Dendritic cell treated with granulocyte-macrophage colony-stimulating factor and Interleukin-4, amounts not matched to agents 40 ng/mL and 50 ng/mL, for 4 days (primary cell): ENCODE measurements at regions not wholly inside any gene's neighbourhood (a gene's known extent, or its start where the extent isn't known, plus 50 kb on each side); places are given as distances from the start of the nearest gene placed in this dataset.

ENCODE experiments used
- H3K27ac Mint-ChIP-seq: one replicate; pipeline ENCODE4 v1.8.0; 2022; ENCODE audit warnings: mild to moderate bottlenecking, mixed read lengths
- H3K27me3 Mint-ChIP-seq: one replicate; pipeline ENCODE4 v1.8.0; 2022; ENCODE audit warnings: mild to moderate bottlenecking, mixed read lengths
- H3K36me3 Mint-ChIP-seq: one replicate; pipeline ENCODE4 v1.8.0; 2022; ENCODE audit warnings: low read depth, mixed read lengths
- H3K4me1 Mint-ChIP-seq: one replicate; pipeline ENCODE4 v1.8.0; 2022; ENCODE audit warnings: low read depth, mixed read lengths
- H3K4me3 Mint-ChIP-seq: one replicate; pipeline ENCODE4 v1.8.0; 2022; ENCODE audit warnings: mild to moderate bottlenecking, moderate library complexity, mixed read lengths
- H3K9me3 Mint-ChIP-seq: one replicate; pipeline ENCODE4 v1.8.0; 2022; ENCODE audit warnings: mixed read lengths
- intact Hi-C: fragments of 100-400 bp; cut with micrococcal nuclease; formaldehyde crosslinking; loops from one replicate; pipeline ENCODE4 v1.15.0; 2022

DNA sequence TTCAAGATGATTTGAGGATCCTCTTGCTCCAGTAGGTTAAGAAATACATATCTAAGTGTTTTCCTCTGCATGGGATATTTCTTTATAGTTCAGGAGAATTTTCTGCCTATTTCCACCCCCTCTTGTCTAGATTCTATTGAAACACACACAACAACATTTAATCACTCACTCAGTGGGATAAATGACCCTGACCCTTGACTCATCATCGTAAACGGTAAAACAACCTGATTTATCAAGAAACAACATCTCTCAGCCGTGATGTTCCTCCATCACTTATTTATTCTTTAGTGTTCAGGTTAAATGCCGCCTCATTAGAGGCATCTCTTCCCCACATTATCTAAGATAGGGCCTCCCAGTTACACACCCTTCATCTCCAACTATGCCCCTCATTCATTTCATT is 208.7 kb upstream of the FMN2 start:
- H3K36me3 Mint-ChIP-seq, result no peaks in the 10 kb centered on the region
- H3K27me3 Mint-ChIP-seq, result no peaks in the 10 kb centered on the region
- no peaks in the 10 kb centered on the region for H3K4me1 Mint-ChIP-seq
- no peak overlapping the region for H3K4me3 Mint-ChIP-seq
- no peak overlapping the region for H3K27ac Mint-ChIP-seq
- H3K9me3 Mint-ChIP-seq, result no peaks in the 10 kb centered on the region
- intact Hi-C loops, result no loop called here

DNA sequence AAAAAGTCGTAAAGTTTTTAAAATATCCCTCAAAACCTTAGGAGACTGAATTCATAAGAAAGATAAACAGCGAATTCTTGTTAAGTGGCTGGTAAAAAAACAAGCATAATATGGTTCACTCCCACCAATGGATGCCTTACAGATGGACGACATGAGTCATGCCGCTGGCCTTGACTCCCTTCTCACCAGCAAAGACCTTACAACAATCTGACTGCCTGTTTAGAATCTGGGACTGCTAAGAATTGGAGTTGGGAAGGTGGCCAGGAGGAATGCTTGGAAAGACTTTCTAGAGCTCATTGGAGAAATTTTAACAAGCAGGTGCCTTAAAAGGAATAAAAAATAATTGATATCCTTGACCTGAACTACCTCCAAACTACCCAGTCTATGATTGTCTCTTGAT is 206.9 kb upstream of the FMN2 start:
- Mint-ChIP-seq H3K9me3 (no peaks in the 10 kb centered on the region), H3K4me3 (no peak overlapping the region), H3K27ac (no peak overlapping the region), H3K4me1 (no peaks in the 10 kb centered on the region), H3K27me3 (no peaks in the 10 kb centered on the region), H3K36me3 (no peaks in the 10 kb centered on the region)
- intact Hi-C loops, result no loop called here

DNA sequence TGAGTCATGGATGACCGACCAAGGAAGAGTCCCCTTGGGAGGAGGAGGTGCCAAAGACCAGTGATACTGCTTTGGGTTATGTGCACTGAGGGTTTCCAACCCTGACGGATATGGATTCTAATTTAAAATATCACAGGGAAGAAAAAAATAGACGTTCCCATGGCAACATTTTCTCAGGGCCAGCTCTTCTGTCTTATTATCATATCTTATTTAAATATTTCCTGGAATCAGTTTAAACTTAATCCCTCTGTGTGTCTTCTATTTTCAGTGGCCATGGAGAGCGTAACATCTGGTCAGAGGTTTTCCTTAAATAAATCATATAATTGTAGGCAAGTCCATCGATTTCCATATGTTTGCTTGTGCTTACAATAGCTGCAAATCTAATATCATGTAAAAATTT is 205.4 kb upstream of the FMN2 start:
- no peak overlapping the region for H3K27ac Mint-ChIP-seq
- H3K9me3 Mint-ChIP-seq, result no peaks in the 10 kb centered on the region
- H3K36me3 Mint-ChIP-seq, result no peaks in the 10 kb centered on the region
- H3K4me3 Mint-ChIP-seq, result no peak overlapping the region
- no peaks in the 10 kb centered on the region for H3K27me3 Mint-ChIP-seq
- intact Hi-C loops, result no loop called here
- H3K4me1 Mint-ChIP-seq, result no peaks in the 10 kb centered on the region

DNA sequence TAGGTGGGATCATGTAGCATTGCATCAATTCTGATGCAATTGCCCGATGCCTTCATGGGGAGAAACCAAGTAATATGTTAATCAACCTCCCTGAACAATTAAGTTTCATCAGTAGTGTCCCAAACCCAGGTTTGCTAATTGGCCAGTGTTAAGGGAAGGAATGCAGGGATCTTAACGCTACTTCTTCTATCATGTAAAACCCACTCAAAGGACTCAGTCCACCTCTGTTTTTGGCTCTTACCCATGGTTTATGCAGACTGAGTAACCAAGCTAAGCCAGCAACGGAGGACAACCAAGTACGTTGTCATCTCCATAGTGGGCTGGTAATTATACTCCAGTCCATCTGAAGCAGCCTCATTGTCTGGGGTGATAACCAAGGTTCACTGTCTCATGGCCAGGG is 203.0 kb upstream of the FMN2 start:
- no peaks in the 10 kb centered on the region for H3K4me1 Mint-ChIP-seq
- no peaks in the 10 kb centered on the region for H3K27me3 Mint-ChIP-seq
- no peak overlapping the region for H3K27ac Mint-ChIP-seq
- no peak overlapping the region for H3K4me3 Mint-ChIP-seq
- no peaks in the 10 kb centered on the region for H3K36me3 Mint-ChIP-seq
- H3K9me3 Mint-ChIP-seq, result no peaks in the 10 kb centered on the region
- intact Hi-C loops, result no loop called here

DNA sequence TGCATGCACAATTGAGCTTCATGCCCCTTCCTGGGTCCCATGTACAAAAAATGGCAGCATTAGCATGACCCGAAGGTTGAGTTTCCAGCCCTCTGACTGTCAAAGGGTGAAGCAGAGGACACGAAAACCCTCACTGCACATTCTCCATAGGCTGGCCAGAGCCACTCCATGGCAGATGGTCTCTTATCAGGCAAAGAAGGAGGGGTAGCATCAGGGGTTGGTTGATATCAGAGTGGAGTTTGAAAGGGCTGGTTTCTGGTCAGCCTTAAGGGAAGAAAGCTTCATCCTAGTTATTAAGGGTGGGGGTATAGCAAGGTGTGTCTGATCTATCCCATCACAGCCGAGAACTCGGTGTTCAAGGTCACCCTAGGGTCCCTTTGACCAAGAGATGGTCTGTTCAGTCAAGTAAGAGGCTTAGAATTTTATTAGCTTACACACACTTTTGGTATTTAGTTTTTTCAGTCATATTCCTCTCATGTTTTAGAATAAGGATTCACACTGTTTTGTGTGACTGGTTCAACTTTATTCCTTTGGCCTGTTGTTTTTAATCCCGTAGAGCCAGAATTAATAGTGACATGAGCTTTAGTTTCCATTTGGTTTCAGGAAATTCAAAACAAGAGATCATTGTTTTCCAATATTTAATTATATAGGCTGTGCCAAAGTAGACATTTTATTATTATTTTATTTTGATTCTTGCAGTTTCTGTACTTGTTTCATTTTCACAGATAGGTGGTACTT is 199.9 kb upstream of the FMN2 start:
- Mint-ChIP-seq H3K36me3 (no peaks in the 10 kb centered on the region), H3K4me1 (no peaks in the 10 kb centered on the region), H3K27ac (no peak overlapping the region), H3K27me3 (no peaks in the 10 kb centered on the region), H3K4me3 (no peak overlapping the region), H3K9me3 (no peaks in the 10 kb centered on the region)
- intact Hi-C loops, result loop anchor here (10.0 kb wide), 1 partner anchor 97 kb away; no protein-coding TSS in a partner anchor

DNA sequence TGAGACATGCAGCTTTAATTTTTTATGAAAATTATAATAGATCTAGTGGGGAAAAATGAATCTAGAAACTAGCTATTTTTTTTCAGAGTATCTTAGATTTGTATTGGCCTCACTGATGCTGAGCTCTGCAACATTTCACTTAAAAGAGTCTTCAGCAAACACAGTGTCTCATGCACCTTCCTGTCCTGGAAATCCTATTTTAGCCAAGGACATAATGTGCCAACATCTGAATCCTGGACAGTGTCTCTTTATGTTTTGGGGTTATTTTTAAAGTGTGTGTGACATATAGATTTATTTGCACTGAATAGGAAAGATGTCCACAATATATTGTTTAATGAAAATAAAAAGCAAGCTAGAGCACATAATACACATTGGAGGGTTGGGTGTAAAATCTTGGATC is 199.1 kb upstream of the FMN2 start:
- H3K27ac Mint-ChIP-seq, result no peak overlapping the region
- H3K4me1 Mint-ChIP-seq, result no peaks in the 10 kb centered on the region
- H3K9me3 Mint-ChIP-seq, result no peaks in the 10 kb centered on the region
- intact Hi-C loops, result loop anchor here (10.0 kb wide), 1 partner anchor 98 kb away; no protein-coding TSS in a partner anchor
- no peak overlapping the region for H3K4me3 Mint-ChIP-seq
- H3K27me3 Mint-ChIP-seq, result no peaks in the 10 kb centered on the region
- H3K36me3 Mint-ChIP-seq, result no peaks in the 10 kb centered on the region

DNA sequence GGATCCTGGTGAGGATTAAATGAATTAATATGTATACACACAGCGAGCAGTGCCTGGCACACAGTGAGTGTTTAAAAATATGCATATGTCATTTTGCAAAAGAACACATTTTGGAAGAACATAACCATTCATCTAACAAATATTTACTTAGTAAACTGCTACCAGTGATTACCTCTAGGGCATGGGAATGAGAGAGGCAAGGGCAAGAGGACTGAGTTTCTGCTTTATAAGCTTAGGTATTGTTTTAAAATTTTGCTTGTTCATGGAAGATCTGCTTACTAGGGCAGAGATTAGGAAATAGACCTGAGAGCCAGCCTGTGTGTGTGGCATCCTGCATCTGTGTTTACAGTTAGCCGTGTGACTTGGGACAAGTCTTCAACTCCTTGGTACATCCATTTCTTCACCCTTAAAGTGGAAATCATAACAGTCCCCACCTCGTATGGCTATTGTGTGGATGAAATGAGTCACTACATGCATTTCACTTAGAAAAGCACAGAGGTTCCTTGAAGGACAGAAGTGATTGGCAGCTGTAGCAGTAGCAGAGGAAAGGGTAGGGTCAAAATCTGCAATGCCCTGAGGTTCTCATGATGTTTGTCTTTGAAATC is 198.5 kb upstream of the FMN2 start:
- intact Hi-C loops, result loop anchor here (10.0 kb wide), 1 partner anchor 98 kb away; no protein-coding TSS in a partner anchor
- Mint-ChIP-seq H3K4me3 (no peak overlapping the region), H3K27me3 (no peaks in the 10 kb centered on the region)

DNA sequence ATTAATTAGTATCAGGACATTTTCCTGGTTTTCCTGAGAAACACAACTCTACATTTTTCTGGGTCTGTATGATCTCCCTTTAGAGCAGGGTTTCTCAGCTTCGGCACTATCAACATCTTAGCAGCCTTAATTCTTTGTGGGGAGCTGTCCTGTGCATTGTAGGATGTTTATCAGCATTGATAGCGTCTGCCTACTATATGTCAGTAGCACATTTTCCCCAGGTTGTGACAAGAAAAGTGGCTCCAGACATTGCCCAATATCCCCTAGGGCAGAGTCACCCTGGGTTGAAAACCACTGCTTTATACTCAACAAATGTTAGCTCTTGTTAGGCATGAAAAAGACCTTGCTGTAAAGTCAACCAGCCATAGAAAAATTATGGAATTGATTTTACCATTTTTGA is 195.1 kb upstream of the FMN2 start:
- Mint-ChIP-seq H3K4me1 (peaks cover 6% of the 10 kb centered on the region), H3K4me3 (no peak overlapping the region)
- intact Hi-C loops, result loop anchor here (5.0 to 10.0 kb wide), 2 partner anchors 102 to 1644 kb away; no protein-coding TSS in a partner anchor

More for the DNA sequence above, 198.5 kb upstream of the FMN2 start:
- Mint-ChIP-seq H3K27ac (no peak overlapping the region), H3K9me3 (no peaks in the 10 kb centered on the region), H3K4me1 (peaks cover 5% of the 10 kb centered on the region), H3K36me3 (no peaks in the 10 kb centered on the region)

DNA sequence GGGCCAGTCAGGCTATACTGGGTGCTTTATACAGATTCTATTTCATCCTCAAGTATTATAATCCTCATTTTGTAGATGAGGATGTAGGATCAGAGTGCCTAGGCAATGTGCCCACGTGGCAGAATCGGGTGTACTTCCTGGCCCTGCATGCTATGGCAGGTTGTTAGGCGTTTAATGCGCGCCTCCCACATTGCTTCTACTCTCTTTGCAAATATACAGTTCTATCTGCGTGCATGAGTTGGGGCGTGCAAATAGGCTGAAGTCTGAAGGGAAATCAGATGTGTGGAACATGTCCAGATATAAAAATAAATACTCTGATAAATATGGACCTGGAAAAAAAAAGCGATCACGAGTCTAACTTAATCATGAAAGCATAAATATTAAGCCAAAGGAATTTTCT is 194.7 kb upstream of the FMN2 start:
- Mint-ChIP-seq H3K36me3 (no peaks in the 10 kb centered on the region), H3K4me3 (no peak overlapping the region), H3K27me3 (no peaks in the 10 kb centered on the region), H3K9me3 (no peaks in the 10 kb centered on the region), H3K4me1 (peaks cover 6% of the 10 kb centered on the region), H3K27ac (no peak overlapping the region)
- intact Hi-C loops, result loop anchor here (5.0 to 10.0 kb wide), 2 partner anchors 102 to 1645 kb away; no protein-coding TSS in a partner anchor

More for the DNA sequence above, 195.1 kb upstream of the FMN2 start:
- no peak overlapping the region for H3K27ac Mint-ChIP-seq
- H3K27me3 Mint-ChIP-seq, result no peaks in the 10 kb centered on the region
- no peaks in the 10 kb centered on the region for H3K36me3 Mint-ChIP-seq
- H3K9me3 Mint-ChIP-seq, result no peaks in the 10 kb centered on the region

DNA sequence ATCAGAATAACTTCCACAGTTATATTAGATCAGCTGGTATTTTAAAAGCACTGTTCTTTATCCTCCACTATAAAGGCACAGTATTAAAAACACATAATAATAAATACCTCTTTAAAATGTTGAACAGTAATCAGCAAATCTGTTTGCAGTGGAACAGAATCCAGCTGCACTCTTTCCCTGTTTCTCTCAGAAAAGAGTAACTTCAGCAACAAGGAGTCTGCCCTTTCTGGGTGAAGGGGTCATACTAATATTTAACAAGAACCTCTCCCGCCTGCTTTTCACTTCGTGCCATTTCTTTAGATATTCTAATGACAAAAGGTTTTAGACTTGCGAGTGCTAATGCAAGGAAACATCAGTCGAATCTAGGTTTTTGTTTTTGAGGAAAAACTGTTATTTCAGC is 194.2 kb upstream of the FMN2 start:
- intact Hi-C loops, result loop anchor here (5.0 to 10.0 kb wide), 2 partner anchors 103 to 1645 kb away; no protein-coding TSS in a partner anchor
- Mint-ChIP-seq H3K4me1 (peaks cover 6% of the 10 kb centered on the region), H3K4me3 (no peak overlapping the region), H3K27ac (no peak overlapping the region), H3K9me3 (no peaks in the 10 kb centered on the region), H3K36me3 (no peaks in the 10 kb centered on the region), H3K27me3 (no peaks in the 10 kb centered on the region)

DNA sequence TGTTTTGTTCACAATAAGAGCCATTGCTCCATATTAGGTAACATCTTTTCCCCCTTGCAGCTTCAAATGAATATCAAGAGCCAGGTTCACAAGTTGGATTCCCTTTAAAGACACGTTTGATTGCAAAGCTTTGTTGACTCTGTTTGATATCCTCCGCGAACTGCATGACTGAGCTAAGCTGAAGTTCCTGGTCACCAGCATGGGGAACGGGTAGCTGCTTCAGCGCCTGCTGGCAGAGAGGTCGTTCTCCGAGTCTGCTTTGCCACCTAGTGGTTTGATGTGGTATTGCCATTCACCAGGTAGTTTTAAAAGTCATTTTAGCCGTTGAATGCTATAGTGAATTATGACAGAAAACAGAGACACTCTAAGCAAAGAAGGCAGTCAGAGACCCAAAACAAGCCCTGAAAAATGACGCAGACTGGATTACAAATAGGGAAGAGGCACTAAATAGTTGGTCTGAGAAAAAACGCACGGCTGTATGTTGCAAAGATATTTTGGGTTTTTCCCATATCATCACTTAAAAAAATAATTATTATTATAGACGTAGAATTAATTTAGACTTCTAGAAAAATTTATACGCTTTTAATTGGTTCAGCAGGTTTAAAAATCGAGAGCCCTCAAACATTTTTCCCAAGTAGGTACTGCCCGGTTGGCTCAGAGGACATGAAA is 193.5 kb upstream of the FMN2 start:
- H3K36me3 Mint-ChIP-seq, result no peaks in the 10 kb centered on the region
- H3K27me3 Mint-ChIP-seq, result no peaks in the 10 kb centered on the region
- H3K4me3 Mint-ChIP-seq, result peak overlapping the region; percentile 25
- peaks cover 6% of the 10 kb centered on the region for H3K4me1 Mint-ChIP-seq
- intact Hi-C loops, result loop anchor here (1.0 to 10.0 kb wide), 3 partner anchors 103 to 1646 kb away; no protein-coding TSS in a partner anchor
- H3K9me3 Mint-ChIP-seq, result no peaks in the 10 kb centered on the region
- no peak overlapping the region for H3K27ac Mint-ChIP-seq

DNA sequence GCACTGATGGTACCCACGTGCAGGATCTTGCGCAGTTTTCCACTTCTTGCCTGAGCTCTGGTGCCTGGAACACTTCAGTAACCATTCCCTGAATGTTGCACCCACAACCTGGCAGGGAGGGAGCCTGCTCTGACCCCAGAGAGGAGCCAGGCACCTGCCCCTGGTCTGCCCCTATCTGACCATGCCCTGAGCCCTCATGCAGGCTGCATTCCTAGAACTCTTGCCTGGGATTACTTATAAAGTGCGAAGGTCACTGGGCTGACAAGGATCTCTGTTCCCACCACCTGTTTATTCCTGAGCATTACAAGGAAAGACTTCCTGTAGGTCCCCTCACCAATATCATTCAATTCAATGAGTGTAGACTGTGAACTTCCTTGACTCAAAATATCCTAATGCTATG is 191.9 kb upstream of the FMN2 start:
- no peaks in the 10 kb centered on the region for H3K36me3 Mint-ChIP-seq
- no peak overlapping the region for H3K27ac Mint-ChIP-seq
- no peaks in the 10 kb centered on the region for H3K9me3 Mint-ChIP-seq
- H3K27me3 Mint-ChIP-seq, result no peaks in the 10 kb centered on the region
- intact Hi-C loops, result loop anchor here (2.0 to 10.0 kb wide), 3 partner anchors 105 to 1647 kb away; no protein-coding TSS in a partner anchor
- no peak overlapping the region for H3K4me3 Mint-ChIP-seq
- H3K4me1 Mint-ChIP-seq, result peaks cover 6% of the 10 kb centered on the region

DNA sequence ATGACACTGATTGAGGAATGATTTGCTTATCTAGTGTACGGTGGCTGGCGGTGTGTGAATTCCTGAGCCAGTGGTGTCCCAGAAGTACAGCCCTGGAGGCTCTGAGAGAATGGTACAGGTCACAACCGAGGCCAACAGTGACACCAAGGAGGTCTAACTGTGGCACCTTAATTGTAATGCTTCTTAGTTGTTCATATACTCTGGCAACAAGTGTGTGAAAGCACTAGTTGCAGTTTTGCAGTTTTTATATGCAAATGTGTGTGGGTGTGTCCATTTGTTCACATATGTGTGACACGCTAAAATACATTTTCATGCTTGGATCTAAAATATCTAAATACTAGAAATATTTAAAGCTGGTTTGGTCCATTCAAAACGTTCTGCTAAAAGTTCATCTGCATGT is 185.3 kb upstream of the FMN2 start:
- intact Hi-C loops, result no loop called here
- peaks cover 22% of the 10 kb centered on the region for H3K4me1 Mint-ChIP-seq
- H3K27ac Mint-ChIP-seq, result no peak overlapping the region
- H3K9me3 Mint-ChIP-seq, result no peaks in the 10 kb centered on the region
- no peaks in the 10 kb centered on the region for H3K36me3 Mint-ChIP-seq
- H3K4me3 Mint-ChIP-seq, result no peak overlapping the region
- H3K27me3 Mint-ChIP-seq, result no peaks in the 10 kb centered on the region

DNA sequence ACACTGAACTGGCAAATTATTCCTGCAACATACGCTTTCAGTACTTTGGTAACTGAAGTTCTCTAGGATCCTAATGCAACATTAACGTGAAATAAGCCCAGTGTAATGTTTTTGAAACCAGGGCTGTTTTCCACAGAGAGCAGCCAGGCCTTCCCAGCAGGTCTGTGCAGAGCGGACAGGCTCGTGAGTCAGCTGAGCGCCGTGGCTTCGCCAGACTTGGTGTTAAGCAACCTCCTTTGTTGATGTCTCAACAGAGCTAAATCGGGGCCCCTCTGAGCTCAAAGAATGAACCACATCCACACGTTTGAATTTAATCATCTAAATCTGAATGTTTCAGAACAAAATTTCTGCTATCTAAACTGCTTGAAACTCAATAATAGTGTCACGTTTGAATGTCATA is 181.8 kb upstream of the FMN2 start:
- Mint-ChIP-seq H3K27ac (no peak overlapping the region), H3K4me1 (peaks cover 43% of the 10 kb centered on the region), H3K27me3 (no peaks in the 10 kb centered on the region), H3K36me3 (no peaks in the 10 kb centered on the region), H3K9me3 (no peaks in the 10 kb centered on the region), H3K4me3 (no peak overlapping the region)
- intact Hi-C loops, result no loop called here
